ENCODE measurements at regions not wholly inside any gene's neighbourhood (a gene's known extent, or its start where the extent isn't known, plus 50 kb on each side); places are given as distances from the start of the nearest gene placed in this dataset.

DNA sequence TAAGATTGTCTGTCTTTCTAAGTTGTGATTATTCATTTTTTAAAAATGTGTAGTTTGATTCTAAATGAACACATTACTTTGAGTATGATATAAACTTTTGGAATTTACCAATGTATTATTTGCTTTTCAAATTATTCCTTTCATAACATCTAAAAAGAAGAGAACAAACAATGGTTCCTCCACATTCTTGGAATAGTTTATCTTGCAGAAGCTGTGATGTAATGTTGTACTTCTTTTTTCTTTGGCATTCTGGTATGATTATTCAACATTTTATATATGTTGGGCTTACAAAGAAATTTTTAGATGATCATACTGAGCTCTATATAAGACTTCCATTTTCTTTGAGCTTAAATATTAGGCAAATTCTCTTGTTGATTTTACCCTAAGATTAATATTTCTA, 419.2 kb downstream of the DIPK2A start:
- DNase-seq, result no peak

DNA sequence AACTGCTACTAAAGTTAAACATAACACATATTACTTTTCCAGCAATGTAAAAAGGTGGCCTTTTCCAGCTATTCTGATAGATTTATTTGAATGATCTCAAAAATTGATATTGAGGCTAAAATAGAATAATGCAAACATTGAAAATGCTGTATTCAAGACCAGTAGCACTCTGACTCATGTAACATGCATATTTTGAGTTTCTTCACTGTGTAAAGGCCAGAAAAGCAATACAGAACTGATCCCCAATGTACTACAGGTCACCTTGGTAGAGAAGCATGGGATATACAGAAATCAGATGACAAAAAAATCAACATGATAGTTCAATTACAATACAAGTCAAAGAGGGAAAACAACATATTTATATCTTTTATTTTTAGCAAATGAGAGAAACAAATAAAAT, 419.6 kb downstream of the DIPK2A start:
- DNase-seq, result no peak

DNA sequence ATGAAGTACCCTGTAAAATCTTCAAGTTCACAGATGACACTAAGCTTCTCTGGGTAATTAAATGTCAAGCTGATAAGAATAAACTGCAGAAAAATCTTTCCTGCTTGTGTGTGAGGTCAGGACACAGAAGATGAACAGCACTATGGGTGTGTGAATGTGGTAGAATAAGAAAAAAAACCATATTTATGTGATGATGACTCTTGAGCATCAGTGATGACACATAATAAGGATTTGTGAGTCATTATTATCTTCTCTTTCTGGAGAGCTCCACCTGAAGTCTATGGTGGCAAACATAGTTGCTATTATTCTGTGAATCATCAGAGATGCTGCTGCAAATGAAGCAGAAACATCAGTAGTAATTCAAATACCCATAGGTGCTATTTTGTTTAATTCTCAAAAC, 422.4 kb downstream of the DIPK2A start:
- no peak for DNase-seq

DNA sequence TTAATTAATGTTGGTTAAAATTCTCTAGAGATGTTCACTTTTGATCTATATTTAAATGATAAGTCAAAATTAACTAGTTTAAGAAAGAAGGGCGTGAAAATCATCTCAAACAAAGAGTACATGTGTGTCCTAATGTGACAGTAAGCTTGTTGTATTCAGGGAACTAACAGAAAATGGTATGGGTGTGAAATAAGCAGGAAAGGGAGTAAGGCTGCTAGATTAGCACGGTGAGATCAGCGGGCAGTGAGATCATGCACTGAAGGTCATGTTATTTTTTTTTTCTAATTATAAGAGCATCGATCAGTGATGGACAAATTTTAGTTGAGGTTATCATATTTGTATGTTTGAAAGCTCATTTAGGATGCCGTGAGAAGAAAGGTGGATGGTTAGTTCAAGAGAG, 430.8 kb downstream of the DIPK2A start:
- DNase-seq, result no peak

DNA sequence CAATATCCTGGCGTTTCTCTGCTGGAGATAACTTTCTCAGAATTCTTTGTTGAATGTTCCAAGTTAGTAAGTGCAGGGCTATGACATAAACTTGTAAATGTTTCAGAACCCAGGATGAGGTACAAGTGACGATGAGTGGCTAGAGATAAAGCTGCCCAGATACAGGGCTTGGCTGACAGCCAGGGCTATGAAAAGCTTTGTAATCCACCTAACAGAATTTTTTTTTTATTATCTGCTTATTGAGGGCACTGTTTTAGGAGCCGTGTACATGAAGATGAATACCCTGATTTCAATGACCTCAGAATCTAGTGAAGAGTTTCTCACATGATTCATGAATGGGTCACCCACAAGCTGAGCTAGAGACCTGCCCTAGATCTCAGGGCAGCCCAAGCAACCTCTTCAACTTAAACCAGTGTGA, 431.4 kb downstream of the DIPK2A start:
- DNase-seq, result no peak

DNA sequence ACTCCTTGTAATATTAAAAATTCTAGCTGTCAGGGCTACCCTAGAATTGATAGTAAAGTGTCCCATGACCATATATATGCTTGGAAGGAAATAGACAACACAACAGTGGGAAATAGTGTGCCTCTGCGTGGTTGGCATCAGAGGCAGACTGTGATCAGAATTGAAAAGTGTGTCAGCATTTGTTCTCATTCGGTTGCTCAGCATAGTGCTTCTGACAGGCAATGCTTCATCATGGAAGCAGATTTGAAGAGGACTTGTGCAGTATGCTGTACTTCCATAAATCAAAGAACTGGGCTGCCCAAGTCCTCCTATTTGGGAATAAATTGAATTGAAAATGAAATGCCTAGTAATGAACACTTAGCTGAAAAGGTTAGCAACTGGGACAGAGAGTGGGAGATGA, 435.7 kb downstream of the DIPK2A start:
- DNase-seq, result no peak

DNA sequence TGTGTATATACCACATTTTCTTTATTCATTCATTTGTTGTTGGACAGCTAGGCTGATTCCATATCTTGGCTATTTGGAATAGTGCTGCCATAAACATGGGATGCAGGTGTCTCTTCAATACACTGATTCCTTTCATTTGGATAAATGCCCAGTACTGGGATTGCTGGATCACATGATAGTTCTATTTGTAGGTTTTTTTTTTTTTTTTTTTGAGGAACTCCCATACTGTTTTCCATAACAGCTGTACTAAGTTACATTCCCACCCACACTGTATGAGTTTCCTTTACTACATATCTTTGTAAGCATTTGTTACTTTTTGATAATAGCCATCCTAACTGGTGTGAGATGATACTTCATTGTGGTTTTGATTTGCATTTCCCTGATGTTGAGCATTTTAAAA, 437.7 kb downstream of the DIPK2A start:
- no peak for DNase-seq

DNA sequence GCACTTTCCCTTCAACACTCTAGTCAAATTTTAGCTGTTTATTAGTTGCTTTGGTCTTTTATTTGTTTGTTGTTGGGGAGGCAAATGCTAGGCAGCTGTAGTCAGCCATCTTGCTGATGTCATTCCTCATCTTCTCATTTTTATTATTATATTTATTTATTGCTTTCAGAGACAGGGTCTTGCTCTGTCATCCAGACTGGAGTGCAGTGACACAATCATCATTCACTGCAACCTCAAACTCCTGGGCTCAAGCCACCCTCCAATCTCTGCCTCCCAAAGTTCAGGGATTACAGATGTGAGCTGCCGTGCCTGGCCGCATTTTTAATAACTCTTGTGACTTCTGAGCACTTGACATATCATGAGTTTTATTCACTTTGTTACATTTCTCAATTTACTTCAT, 441.4 kb downstream of the DIPK2A start:
- no peak for DNase-seq

DNA sequence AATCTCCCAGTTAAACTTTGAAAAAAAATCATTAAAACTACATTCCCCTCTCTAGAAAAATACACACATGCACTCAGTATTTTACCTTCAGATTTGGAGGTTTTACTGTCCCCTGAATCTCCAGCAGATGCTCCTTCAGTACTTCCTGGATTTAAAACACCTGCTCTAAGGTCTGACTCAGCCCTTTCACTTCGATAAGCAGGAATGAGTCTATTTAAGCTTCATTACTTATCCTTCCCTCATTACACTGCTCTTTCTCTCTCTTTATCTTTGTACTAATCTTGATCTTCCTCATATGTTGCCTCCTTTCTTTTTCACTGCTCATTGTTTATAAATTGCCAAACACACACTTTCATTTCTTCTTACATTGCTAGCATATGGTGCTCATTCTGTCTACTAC, 443.9 kb downstream of the DIPK2A start:
- DNase-seq, result no peak

DNA sequence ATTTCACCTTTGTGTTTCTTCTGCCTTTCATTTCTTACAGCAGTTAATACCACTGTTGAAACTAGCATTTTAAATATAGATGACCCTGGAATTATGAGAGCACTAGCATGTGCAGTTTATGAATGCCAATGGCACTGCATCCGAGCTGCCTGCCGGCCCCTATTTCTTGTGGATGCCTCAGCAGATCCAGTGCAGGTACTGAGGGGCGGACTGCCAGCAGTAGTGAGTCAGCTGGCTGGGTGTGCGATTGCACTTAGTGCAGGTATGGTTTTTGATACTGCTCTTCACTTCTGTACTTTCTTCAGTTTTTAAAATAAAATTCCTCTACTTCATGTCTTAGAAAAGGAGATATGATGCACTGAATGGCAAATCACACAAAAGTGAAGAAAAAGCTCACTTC, 453.0 kb downstream of the DIPK2A start:
- no peak for DNase-seq

DNA sequence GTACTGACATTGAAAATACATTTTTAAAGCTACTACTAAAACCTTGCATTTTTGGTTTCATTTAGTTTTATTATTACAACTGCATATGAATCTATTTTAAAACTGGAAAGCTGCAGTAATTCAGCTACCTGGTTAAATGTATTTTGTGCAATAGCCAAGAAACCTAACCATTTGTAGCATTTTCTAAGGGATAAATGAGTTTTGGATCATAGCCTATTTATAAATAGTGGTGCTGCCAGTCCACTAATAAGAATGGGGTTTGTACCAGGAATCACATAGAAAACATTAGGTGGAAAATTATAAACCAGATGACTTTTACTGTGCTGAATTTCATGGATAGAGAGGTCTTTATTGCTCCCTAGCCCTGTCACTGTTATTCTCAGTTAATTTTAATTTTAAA, 454.7 kb downstream of the DIPK2A start:
- no peak for DNase-seq

DNA sequence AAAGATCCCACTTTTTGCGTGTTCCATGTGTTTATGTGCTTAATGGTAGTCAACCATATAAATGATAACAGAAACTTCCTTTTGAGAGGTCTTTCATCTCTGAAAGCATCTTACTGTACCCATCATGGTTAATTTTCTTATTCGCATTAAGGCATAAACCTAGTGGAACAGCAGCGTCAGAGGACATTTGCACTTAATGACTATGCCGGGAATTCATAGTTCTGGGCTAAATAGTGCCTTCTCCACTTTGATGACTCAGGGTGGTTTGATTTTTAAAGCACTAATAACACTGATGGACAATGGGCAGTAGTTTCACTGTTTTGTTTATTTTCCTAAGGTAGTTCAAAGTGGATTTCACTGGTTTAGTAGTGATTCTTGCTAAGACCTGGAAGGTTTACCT, 455.3 kb downstream of the DIPK2A start:
- DNase-seq, result no peak

DNA sequence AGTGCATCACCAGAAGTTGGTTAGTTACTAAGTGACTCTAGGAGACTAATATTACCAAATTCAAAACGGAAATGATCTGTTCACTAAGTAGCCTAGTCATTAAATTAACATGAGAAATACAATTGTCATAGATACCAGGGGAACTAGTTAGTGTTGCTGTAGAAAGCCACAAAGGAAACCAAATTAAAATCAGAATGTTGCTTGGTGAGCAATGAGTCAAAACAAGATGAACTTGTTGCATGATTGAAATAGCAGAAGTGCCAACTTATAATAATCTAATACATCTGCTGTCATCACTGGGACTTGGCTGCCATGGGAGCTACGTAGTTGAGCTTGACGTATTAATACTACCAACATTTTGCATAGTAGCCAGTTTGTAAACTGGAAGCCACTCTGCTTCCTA, 458.1 kb downstream of the DIPK2A start:
- peak; percentile 31 for DNase-seq

DNA sequence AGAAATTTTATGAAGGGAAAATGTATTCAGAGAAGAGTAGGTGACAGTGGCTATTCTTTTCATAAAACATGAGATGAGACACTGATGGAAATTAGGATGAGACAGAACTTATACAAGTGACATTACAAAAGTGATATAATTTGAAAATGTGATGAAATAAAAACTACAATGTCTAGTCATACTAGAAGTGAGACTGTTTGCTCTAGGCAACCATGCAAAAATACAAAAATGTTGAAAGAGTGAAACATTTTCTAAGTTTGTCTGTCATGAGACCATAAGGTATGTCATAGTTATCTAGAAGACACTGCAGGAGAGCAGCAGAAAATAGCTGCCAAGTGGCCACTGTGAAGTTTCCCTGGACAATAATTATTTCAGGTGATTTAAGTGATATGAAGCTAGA, 459.5 kb downstream of the DIPK2A start:
- DNase-seq, result no peak

DNA sequence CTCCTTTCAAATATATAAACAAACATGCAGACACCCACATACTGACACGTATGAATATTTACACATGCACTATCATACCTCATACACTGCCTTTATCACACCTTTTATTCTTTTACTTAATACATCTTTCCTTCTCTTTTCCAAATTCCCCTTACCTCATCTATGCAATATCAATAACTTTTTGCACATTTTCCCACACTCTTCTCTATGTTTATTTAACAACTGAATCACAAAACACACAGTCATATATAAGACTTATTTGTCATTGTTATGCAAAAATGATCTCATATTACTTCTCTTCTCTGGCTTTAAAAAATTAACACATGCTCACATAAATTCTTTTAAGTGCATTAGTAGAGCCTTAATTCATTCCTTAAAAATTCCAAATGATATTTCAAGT, 461.4 kb downstream of the DIPK2A start:
- no peak for DNase-seq

DNA sequence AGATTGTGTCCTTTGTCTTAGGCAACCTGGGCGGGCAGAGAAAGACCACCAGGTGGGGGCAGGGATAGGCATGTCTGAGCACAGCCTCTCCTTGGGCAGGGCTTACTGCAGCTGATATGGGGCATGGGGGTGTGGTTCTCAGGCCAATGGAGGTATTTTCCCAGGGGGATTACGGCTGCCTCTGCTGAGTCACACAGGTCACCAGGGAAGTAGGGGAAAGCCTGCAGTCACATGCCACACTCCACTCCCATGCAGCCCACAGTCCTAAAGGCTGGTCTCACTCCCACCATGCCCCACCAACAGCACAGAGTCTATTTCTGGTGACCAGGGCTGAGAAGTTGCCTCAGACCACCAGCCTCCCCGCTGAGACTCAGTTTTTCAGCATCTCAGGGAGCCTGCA, 466.4 kb downstream of the DIPK2A start:
- DNase-seq, result no peak

DNA sequence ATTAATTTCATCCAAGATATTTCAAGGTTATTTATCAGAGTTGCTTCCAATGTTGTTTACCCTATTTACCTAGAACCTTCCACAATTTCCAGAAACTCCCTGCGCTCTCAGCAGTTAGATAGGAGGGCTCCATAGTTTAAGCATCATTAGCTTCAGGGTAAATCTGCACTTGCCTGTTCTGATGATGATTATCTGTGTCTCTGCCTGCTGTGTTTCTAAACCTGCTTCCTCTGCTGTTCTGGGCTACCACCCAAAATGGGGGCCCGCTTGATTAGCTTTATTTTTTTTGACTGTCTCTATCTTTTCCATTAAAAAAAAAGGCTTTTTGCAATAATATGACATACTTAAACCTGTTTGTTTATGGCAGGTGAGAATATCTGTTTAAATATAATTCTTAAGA, 472.4 kb downstream of the DIPK2A start:
- DNase-seq, result no peak

DNA sequence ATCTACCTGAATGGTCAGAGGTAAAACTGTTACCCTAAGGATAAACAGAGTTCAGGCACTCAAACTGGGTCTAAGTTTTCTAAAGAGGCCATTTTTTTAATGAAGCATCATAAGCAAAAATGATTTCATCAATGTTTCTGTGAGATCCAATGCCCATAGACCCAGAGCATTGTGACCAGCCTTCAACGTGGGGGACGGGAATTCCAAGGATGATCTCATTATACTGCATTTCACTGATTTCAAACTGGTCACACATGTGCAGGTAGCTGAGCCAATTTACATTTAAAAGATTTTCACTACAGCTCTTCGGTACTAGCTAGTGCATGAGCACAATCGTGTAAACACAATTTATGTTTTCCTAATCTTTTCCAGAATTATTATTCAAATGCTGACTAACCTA, 472.9 kb downstream of the DIPK2A start:
- no peak for DNase-seq

DNA sequence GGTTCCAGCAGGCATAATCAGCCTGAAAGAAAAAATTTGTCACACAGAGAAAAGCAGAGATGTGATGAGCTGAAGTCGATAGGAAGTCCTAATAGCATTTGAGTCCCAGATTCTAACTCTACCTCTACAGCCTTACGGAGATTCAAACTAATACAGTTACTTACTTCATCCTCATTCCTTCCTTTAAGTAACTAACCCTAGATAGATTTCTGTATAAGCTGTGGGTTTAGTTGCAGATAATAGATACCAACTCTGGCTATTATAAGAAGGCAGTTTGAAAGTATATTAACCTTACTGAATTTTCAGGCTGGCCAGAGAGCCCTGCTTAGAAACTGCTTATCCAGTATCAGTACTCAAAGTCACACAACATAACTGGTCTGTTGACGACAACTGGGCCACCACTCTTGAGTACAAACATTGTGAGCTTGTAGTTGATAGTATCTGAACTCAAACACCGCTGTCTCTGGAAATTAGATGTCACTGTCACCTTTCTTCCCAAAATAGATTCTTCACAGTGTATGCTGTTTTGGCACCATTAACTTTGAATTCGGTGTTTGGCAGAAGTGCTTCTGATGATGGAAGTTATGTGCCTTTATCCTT, 484.3 kb downstream of the DIPK2A start:
- DNase-seq, result no peak

DNA sequence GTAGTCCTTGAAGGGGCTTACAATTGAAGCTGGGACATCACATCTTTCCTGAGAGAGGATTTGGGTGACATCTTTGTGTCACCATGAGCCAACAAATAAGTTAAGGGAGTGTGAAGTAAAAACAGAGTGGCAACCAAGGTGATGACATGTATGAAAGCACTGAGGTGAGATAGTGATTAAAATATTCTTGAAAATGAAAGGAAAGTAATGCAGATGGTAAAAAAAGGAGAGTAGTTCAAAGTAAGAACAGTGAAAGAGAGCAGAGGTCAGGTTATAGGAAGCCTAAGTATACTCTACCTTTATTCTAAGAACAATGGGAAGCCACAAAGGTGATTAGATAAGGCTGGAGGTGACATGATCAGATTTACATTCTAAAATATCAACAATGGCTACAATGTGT, 486.1 kb downstream of the DIPK2A start:
- DNase-seq, result no peak

DNA sequence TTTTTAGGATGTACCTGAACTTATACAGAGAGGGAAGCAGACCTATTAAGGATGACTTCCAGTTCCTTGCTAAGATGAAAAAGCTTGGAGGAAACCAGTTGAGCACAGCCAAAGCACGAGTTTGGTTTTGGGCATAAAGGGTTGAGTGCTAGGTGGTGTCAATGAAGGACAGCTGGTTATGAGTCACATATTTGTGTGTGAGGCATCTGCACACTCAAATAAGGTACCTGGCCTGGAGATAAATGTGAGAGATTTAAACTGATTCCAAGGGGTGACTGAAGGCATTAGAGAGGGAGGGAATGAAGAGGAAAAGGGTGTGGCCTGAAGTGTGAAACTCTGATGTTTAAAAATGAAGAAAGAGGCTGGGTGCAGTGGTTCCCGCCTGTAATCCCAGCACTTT, 486.7 kb downstream of the DIPK2A start:
- no peak for DNase-seq

DNA sequence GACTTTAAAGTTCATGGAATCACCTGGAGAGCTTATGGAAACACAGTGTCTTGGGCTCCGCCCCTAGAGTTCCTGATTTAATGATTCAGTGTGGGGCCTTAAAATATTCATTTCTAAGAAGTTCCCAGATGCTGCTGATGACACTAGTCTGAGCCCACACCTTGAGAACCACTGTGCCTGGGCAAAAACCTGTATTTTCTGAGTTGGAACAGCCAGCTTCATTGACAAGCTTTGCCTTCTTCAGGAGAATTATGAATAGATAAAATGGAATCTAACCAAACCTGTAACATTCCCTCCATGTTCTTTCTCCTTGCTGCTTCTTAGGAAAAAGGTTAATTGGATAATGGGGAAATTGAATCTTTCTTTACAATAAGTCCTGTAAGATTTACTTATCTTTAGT, 490.7 kb downstream of the DIPK2A start:
- no peak for DNase-seq

DNA sequence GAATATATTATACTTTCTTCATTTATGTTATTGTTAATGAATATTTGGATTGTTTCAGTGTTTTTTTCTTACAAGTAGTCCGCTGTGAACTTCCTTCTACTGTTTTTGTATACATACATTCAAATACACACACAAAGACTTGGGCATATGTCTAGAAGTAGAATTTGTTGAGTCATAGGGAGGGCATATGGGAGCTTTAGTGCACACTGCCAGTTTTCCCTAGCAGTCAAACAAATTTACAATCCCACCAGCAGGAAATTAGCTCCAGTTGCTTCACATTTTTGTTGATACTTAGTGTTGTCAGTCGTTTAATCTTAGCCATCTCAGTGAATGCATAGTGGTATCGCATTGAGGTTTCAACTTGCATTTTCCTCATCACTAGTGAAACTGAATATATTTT, 492.3 kb downstream of the DIPK2A start:
- DNase-seq, result no peak

DNA sequence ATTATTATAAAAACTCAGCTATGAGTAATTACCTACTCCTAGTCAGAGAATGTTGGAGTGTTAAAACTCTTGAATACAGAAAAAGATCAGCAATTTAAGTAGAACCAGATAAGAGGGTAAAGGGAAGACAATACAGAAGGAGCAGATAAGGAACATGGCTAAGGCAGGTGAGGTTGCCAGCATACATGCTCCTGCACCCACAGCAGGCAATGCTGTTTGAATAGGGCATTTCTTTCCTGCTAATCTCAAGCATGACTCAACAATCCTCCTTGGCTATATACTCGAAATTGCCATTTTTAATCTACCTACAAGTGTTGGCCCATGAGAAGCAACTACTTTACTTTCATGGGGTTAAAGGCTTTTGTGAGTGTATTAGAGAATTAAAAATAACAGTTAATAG, 494.5 kb downstream of the DIPK2A start:
- no peak for DNase-seq

DNA sequence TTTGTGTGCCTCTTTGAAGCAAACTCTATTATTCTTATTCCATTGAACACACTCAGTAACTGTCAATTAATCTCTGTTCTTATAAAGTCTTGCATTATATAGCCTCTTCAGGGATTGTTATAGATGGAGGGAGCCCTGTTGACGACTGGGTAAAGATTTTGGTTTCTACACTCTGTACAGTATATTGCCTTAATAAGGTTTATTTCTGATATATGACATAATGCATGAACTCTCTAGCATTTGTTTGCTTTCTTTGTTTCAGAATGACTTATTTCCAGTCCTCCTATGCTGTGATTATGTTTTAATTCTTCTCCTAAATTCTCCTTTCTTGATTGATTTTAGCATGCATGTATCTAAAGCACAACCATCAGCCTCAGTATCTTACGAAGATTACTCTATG, 494.9 kb downstream of the DIPK2A start:
- DNase-seq, result no peak

DNA sequence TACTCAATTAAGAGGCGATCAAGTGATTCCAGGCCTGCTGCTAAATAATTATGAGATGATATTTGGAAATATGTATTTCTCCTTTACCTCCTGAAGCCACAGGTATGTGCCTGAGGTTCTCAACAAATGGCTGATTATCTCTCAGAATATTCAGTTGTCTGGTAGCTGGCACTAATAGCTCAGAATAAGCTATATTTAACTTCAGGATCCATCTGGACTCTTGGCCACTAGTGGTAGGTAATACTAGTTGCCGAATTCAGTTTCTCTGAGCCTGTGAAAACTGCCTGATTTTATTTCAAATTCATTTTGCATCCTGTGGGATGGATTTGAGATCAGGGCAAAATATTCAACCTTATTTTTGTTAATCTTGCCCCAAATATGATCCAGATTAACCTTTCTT, 499.0 kb downstream of the DIPK2A start:
- no peak for DNase-seq

Measured in activated CD4-positive, alpha-beta T cell treated with anti-CD3 and anti-CD28 coated beads, Interleukin-2, Interleukin-6, amounts not matched to agents 100 ng/mL and 50 ng/mL, durations not matched to agents 16 hours and 8 hours (primary cell).